Uterus (tissue), 2 donors: ENCODE measurements at regions not wholly inside any gene's neighbourhood (a gene's known extent, or its start where the extent isn't known, plus 50 kb on each side); places are given as distances from the start of the nearest gene placed in this dataset.

Experiments
- CTCF ChIP-seq, 4 experiments: fragments of 200-600 bp in 2 of 4; fragments of 450-650 bp in 2 of 4; sonication (generic) in 2 of 4; IDR thresholded peaks; one replicate each; pipeline ENCODE4 v1.5.1; 2016 to 2019; ENCODE audit warnings: antibody characterized with exemption in 4 of 4, mild to moderate bottlenecking in 2 of 4, moderate library complexity in 1 of 4
- POLR2A ChIP-seq, 2 donors: fragments of 450-650 bp; IDR thresholded peaks; one replicate each; pipeline ENCODE4 v1.6.1; 2016; ENCODE audit warnings: antibody characterized with exemption in 2 of 2, mild to moderate bottlenecking in 1 of 2, moderate library complexity in 1 of 2

DNA sequence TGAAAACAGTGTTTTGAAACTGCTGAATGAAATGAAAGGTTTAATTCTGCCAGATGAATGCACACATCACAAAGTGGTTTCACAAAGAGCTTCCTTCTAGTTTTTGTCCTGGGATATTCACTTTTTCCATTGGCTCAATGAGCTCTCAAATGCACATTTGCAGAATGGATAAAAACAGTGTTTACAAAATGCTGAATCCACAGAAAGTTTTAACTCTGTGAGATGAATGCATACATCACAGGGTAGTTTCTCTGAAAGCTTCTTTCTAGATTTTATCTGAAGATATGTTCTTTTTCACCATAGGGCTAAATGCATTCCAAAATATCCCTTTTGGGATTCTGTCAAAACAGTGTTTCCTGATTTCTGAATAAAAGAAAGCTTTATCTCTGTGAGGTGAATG, 237.6 kb downstream of the OR4A5 start:
- no peak for TF ChIP-seq CTCF (IDR thresholded peaks at IDR 0.05)
- TF ChIP-seq POLR2A (IDR thresholded peaks at IDR 0.05), result no peak
